ENCODE measurements at regions not wholly inside any gene's neighbourhood (a gene's known extent, or its start where the extent isn't known, plus 50 kb on each side); places are given as distances from the start of the nearest gene placed in this dataset.
"Not testable (repeated sequence)": the region's sequence is repeated elsewhere in the genome, so short reads cannot be mapped to it uniquely, and the experiment has no call there.

GRCh38 chr2:56061327-56061726, 122.5 kb upstream of the CCDC85A start:
- H3K9me1 ChIP-seq (ENCODE audit: insufficient read depth, low read length); H3K27me3 ChIP-seq (ENCODE audit: control insufficient read depth, insufficient read depth, low read length); H3K14ac ChIP-seq (replicated peaks; ENCODE audit: low read depth, low read length); H2BK20ac ChIP-seq (ENCODE audit: low read depth, low read length); H2BK5ac ChIP-seq (ENCODE audit: low read depth, low read length, poor library complexity, severe bottlenecking); POLR2A ChIA-PET (ENCODE audit: unreplicated experiment); ATAC-seq (ENCODE audit: low read depth); H2AK9ac ChIP-seq (replicated peaks; ENCODE audit: low read depth, low read length, poor library complexity); CTCF ChIA-PET; H3K4me3 ChIP-seq (ENCODE audit: insufficient read depth, low read depth, low read length); H4K91ac ChIP-seq (ENCODE audit: insufficient read depth, low read depth, low read length); H2AFZ ChIP-seq (replicated peaks; ENCODE audit: low read length, poor library complexity); BruUV-seq (replicated peaks); H3K36me3 ChIP-seq (ENCODE audit: control insufficient read depth, insufficient read depth, low read length); H3K79me1 ChIP-seq (ENCODE audit: low read depth in 1 of 2, low read length in 2 of 2); H2AK5ac ChIP-seq (ENCODE audit: low read depth, low read length); H3K9me3 ChIP-seq (ENCODE audit: control insufficient read depth, insufficient read depth, low read length); dilution Hi-C loops (cut with HindIII; ENCODE audit: low sequenced_read_pairs, unreplicated experiment); H4K5ac ChIP-seq (ENCODE audit: low read depth, low read length); H3K18ac ChIP-seq (ENCODE audit: low read depth, low read length); H2BK15ac ChIP-seq (ENCODE audit: low read depth, low read length); H3K23ac ChIP-seq (ENCODE audit: low read depth, low read length); in situ Hi-C loops (cut with MboI; ENCODE audit: low sequenced_read_pairs); H3K4me2 ChIP-seq (ENCODE audit: low read depth, low read length); H4K8ac ChIP-seq (ENCODE audit: low read depth in 2 of 2, low read length in 2 of 2); H3K9ac ChIP-seq (ENCODE audit: low read depth, low read length); intact Hi-C loops (cut with micrococcal nuclease); H2BK120ac ChIP-seq (ENCODE audit: low read depth, low read length); H3K4me1 ChIP-seq (ENCODE audit: control insufficient read depth, insufficient read depth, low read length); DNase-seq; H3K4ac ChIP-seq (ENCODE audit: low read depth, low read length); H3K56ac ChIP-seq (ENCODE audit: extremely low read depth, insufficient read depth, low read length); H3K27ac ChIP-seq (ENCODE audit: insufficient read depth, low read length); H4K20me1 ChIP-seq (ENCODE audit: insufficient read depth, low read length): not testable (repeated sequence)
- peak; percentile 50 for TF ChIP-seq MAFK (IDR thresholded peaks at IDR 0.05; ENCODE audit: low read depth, low read length)
- no CpG with 5 or more reads among the region's 4 CpGs for WGBS, 2 experiments (ENCODE audit: extremely low coverage in 2 of 2, insufficient read length in 1 of 2)

Data from IMR-90 (cell line).